ENCODE measurements at regions not wholly inside any gene's neighbourhood (a gene's known extent, or its start where the extent isn't known, plus 50 kb on each side); places are given as distances from the start of the nearest gene placed in this dataset.

DNA sequence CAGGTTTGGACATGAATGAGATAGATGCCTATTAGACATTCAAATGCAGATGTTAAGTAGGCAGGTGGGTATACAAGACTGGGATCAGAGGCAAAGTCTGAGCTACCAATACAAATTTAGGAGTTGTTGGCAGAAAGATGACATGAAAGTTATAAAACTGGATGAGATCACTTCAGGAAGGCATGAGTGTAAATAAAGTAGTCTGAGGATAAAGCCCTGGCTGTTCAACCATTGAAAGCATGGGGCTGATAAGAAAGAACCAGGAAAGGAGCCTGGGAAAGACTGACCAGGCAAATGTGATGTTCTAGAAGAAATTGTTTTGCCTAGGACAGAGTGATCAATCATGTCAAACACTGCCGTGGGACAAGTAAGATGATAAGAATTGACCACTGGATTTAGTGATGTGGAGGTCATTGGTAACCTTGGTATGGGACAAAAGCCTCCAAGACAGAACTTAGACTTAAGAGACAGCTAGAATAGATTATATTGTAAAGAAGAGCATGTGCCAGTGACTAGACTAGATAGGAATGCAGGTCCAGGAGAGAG, 98.5 kb downstream of the EHF start:
- TF ChIP-seq CTCF (IDR thresholded peaks at IDR 0.05) (no peak), EZH2 (IDR thresholded peaks at IDR 0.05; ENCODE audit: borderline replicate concordance, insufficient read depth, low read depth, low read length, poor library complexity, severe bottlenecking) (no peak)
